ENCODE measurements at regions not wholly inside any gene's neighbourhood (a gene's known extent, or its start where the extent isn't known, plus 50 kb on each side); places are given as distances from the start of the nearest gene placed in this dataset.

DNA sequence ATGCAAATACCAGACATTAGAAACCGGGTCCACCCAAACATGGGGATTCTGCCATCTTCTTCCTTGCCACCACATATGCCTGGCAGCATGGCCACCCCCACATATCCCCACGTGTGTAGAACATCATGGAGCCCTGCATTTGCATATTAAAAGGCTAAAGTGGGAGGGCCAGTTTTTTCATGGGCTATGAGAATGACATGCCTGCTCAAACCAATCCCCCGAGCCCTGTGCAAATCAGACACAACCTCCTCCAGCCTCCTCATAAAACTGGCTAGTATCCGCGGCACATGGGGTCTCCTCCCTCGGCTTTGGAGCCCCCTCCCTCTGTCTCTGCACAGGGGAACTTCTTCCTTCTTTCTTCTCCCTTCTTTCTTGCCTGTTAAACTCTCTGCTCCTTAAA lies 174.9 kb upstream of the WSCD1 start:
- TF ChIP-seq, protein P1, sequence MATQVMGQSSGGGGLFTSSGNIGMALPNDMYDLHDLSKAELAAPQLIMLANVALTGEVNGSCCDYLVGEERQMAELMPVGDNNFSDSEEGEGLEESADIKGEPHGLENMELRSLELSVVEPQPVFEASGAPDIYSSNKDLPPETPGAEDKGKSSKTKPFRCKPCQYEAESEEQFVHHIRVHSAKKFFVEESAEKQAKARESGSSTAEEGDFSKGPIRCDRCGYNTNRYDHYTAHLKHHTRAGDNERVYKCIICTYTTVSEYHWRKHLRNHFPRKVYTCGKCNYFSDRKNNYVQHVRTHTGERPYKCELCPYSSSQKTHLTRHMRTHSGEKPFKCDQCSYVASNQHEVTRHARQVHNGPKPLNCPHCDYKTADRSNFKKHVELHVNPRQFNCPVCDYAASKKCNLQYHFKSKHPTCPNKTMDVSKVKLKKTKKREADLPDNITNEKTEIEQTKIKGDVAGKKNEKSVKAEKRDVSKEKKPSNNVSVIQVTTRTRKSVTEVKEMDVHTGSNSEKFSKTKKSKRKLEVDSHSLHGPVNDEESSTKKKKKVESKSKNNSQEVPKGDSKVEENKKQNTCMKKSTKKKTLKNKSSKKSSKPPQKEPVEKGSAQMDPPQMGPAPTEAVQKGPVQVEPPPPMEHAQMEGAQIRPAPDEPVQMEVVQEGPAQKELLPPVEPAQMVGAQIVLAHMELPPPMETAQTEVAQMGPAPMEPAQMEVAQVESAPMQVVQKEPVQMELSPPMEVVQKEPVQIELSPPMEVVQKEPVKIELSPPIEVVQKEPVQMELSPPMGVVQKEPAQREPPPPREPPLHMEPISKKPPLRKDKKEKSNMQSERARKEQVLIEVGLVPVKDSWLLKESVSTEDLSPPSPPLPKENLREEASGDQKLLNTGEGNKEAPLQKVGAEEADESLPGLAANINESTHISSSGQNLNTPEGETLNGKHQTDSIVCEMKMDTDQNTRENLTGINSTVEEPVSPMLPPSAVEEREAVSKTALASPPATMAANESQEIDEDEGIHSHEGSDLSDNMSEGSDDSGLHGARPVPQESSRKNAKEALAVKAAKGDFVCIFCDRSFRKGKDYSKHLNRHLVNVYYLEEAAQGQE (IDR thresholded peaks at IDR 0.05; ENCODE audit: low read depth), result no peak

DNA sequence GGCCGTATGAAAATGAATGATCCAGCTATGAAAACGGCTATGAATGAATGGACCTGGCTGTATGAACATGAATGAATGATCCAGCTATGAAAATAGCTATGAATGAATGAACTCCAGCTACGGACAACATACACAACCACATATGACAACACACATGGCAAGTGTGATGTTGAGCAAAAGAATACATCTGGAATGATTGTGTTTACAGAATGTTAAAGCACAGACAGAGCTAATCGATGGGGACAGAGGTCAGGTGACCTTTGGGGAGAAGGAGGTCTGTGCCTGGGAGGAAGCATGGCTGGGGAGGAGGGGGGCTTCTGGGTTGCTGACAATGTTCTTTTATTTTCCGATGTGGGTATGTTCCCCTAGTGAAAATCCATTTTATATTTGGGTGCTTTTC lies 174.0 kb upstream of the WSCD1 start:
- TF ChIP-seq, protein P1 (IDR thresholded peaks at IDR 0.05; ENCODE audit: low read depth), result no peak
- no peak for TF ChIP-seq CEBPB (IDR thresholded peaks at IDR 0.05)
- TF ChIP-seq, protein P2, sequence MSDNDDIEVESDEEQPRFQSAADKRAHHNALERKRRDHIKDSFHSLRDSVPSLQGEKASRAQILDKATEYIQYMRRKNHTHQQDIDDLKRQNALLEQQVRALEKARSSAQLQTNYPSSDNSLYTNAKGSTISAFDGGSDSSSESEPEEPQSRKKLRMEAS (IDR thresholded peaks at IDR 0.05), result no peak
- TF ChIP-seq TEAD4 (IDR thresholded peaks at IDR 0.05), result no peak
- no peak for TF ChIP-seq TAF1 (IDR thresholded peaks at IDR 0.05; ENCODE audit: low read depth)
- no peak for TF ChIP-seq EP300 (IDR thresholded peaks at IDR 0.05; ENCODE audit: borderline replicate concordance)
- TF ChIP-seq EGR1 (IDR thresholded peaks at IDR 0.05), result no peak
- TF ChIP-seq TCF12 (IDR thresholded peaks at IDR 0.05; ENCODE audit: low read depth), result no peak
- TF ChIP-seq ZBTB7A (IDR thresholded peaks at IDR 0.05; ENCODE audit: low read depth), result no peak
- no peak for TF ChIP-seq FOXM1 (IDR thresholded peaks at IDR 0.05; ENCODE audit: borderline replicate concordance, low read depth)
- TF ChIP-seq RAD21 (IDR thresholded peaks at IDR 0.05; ENCODE audit: low read depth), result no peak
- TF ChIP-seq NFIC (IDR thresholded peaks at IDR 0.05), result no peak
- no peak for TF ChIP-seq YY1 (IDR thresholded peaks at IDR 0.05; ENCODE audit: low read depth)
- TF ChIP-seq, protein P3, sequence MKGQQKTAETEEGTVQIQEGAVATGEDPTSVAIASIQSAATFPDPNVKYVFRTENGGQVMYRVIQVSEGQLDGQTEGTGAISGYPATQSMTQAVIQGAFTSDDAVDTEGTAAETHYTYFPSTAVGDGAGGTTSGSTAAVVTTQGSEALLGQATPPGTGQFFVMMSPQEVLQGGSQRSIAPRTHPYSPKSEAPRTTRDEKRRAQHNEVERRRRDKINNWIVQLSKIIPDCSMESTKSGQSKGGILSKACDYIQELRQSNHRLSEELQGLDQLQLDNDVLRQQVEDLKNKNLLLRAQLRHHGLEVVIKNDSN (IDR thresholded peaks at IDR 0.05), result no peak
- TF ChIP-seq CREB1 (IDR thresholded peaks at IDR 0.05; ENCODE audit: low read depth), result no peak

DNA sequence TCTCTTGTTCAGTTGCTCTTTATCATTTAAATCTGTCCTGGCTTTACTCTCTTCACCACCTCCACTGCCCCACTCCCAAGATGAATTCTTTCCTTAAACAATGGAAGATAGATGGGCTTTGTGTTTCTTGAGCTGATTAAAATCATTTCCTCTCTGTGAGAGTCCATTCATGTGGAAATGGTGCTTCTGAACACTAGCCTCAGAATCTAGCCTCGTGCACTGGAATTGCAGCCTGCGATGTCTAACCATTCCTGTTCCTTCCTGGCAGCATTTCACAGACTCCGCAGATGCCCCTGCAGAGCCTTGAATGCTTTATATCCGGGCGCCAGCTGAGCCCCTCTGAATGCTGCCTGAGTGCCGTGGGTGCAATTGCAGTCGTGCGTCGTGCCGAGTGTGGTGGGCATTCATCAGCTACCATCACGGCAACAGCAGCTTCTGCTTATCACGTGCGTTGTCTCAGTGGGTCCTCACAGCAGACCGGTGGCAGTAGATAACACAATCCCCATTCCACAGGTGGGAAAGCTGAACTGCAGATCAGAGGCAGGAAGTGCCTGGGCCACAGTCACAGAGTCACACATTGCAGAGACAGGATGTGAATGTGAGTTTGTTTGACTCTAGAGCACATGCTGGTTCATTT lies 172.8 kb upstream of the WSCD1 start:
- no peak for TF ChIP-seq TAF1 (IDR thresholded peaks at IDR 0.05; ENCODE audit: low read depth)
- TF ChIP-seq FOXM1 (IDR thresholded peaks at IDR 0.05; ENCODE audit: borderline replicate concordance, low read depth), result no peak
- TF ChIP-seq NFIC (IDR thresholded peaks at IDR 0.05), result no peak
- TF ChIP-seq ZBTB7A (IDR thresholded peaks at IDR 0.05; ENCODE audit: low read depth), result no peak
- no peak for TF ChIP-seq EP300 (IDR thresholded peaks at IDR 0.05; ENCODE audit: borderline replicate concordance)

DNA sequence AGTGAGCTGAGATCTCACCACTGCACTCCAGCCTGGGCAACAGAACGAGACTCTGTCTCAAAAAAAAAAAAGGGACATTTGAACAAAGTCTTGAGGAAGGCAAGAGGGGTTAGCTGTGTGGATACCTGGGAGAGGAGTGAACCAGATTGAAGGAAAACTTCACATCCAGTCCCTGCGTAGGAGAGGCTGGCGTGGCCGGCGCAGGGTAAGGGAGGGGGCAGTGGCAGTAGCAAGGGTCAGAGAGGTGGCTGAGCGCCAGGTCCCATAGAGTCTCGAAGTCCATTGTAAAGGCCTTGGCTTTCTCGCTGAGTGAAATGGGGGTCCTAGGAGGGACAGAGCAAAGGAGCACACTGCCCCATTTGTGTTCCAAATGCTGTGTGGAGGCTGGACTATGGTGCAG lies 171.8 kb upstream of the WSCD1 start:
- TF ChIP-seq CEBPB (IDR thresholded peaks at IDR 0.05), result no peak
- no peak for TF ChIP-seq EP300 (IDR thresholded peaks at IDR 0.05; ENCODE audit: borderline replicate concordance)
- TF ChIP-seq TAF1 (IDR thresholded peaks at IDR 0.05; ENCODE audit: low read depth), result no peak
- no peak for TF ChIP-seq EGR1 (IDR thresholded peaks at IDR 0.05)
- no peak for TF ChIP-seq TCF12 (IDR thresholded peaks at IDR 0.05; ENCODE audit: low read depth)
- TF ChIP-seq, protein P2 (IDR thresholded peaks at IDR 0.05), result no peak
- TF ChIP-seq TEAD4 (IDR thresholded peaks at IDR 0.05), result no peak
- no peak for TF ChIP-seq RAD21 (IDR thresholded peaks at IDR 0.05; ENCODE audit: low read depth)
- no peak for TF ChIP-seq CREB1 (IDR thresholded peaks at IDR 0.05; ENCODE audit: low read depth)
- TF ChIP-seq ZBTB7A (IDR thresholded peaks at IDR 0.05; ENCODE audit: low read depth), result no peak

DNA sequence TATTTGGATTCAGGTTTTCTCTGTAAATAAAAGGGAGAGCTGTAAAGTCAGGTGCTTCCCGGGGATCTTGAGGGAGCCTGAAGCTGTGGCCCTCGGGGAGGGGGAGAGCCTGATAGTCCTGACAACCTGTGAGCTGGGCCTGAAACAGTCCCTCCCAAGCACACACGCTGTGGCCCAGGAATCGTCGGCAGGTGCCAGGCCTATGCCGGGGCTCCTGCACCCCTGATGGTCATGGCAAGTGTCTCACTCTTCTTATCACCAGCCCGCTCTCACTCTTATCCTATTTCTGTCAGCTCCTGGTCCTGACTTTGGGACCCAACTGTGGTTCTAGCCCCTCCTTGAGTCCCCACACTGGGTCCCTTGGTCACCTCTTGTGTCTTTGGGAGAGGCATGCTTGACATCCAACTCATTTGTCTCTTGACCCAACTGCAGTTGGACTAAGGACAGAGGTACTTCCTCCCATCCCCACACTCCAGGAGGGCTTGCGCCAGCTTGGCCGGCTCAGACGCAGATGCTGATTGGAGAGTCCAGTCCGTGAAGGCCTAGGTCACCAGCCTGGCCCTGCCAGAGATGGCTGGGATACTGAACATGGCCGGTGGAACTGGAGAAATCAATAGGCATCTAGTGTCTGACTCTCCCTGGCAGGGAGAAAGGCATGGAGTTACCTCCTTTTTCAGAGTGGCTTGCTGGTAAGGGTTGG lies 170.5 kb upstream of the WSCD1 start:
- TF ChIP-seq, protein P2 (IDR thresholded peaks at IDR 0.05), result no peak
- TF ChIP-seq EP300 (IDR thresholded peaks at IDR 0.05; ENCODE audit: borderline replicate concordance) (no peak), YY1 (IDR thresholded peaks at IDR 0.05; ENCODE audit: low read depth) (no peak), CREB1 (IDR thresholded peaks at IDR 0.05; ENCODE audit: low read depth) (no peak), TAF1 (IDR thresholded peaks at IDR 0.05; ENCODE audit: low read depth) (no peak), ZBTB7A (IDR thresholded peaks at IDR 0.05; ENCODE audit: low read depth) (no peak), NFIC (IDR thresholded peaks at IDR 0.05) (no peak), CEBPB (IDR thresholded peaks at IDR 0.05) (no peak), FOXM1 (IDR thresholded peaks at IDR 0.05; ENCODE audit: borderline replicate concordance, low read depth) (no peak), TEAD4 (IDR thresholded peaks at IDR 0.05) (no peak), EGR1 (IDR thresholded peaks at IDR 0.05) (no peak), TCF12 (IDR thresholded peaks at IDR 0.05; ENCODE audit: low read depth) (no peak), RAD21 (IDR thresholded peaks at IDR 0.05; ENCODE audit: low read depth) (no peak)
- TF ChIP-seq, protein P1 (IDR thresholded peaks at IDR 0.05; ENCODE audit: low read depth), result no peak
- TF ChIP-seq, protein P3 (IDR thresholded peaks at IDR 0.05), result no peak

Data from Ishikawa (cell line).